T-helper 2 cell treated with Interferon-gamma antibody and Interleukin-4, amounts not matched to agents 5 μg/mL and 100 μg/mL, for 36 hours (primary cell): ENCODE measurements at regions not wholly inside any gene's neighbourhood (a gene's known extent, or its start where the extent isn't known, plus 50 kb on each side); places are given as distances from the start of the nearest gene placed in this dataset.

Experiments used
- DNase-seq: peaks from one replicate; pipeline ENCODE4 v3.0.0; 2021; ENCODE audit warnings: low spot score
- H3K27ac Mint-ChIP-seq: one replicate; pipeline ENCODE4 v1.8.0; 2021; ENCODE audit warnings: mild to moderate bottlenecking, mixed read lengths
- H3K27me3 Mint-ChIP-seq: one replicate; pipeline ENCODE4 v1.8.0; 2021; ENCODE audit warnings: low read depth, mixed read lengths
- H3K36me3 Mint-ChIP-seq: one replicate; pipeline ENCODE4 v1.8.0; 2021; ENCODE audit warnings: low read depth, mixed read lengths
- H3K4me1 Mint-ChIP-seq: one replicate; pipeline ENCODE4 v1.8.0; 2021; ENCODE audit warnings: low read depth, mixed read lengths
- H3K4me3 Mint-ChIP-seq: one replicate; pipeline ENCODE4 v1.8.0; 2022; ENCODE audit warnings: mild to moderate bottlenecking, moderate library complexity, mixed read lengths
- H3K9me3 Mint-ChIP-seq: one replicate; pipeline ENCODE4 v1.8.0; 2021; ENCODE audit warnings: mixed read lengths

- no peak for DNase-seq
- Mint-ChIP-seq H3K27me3 (no peaks in the 10 kb centered on the region), H3K27ac (no peak overlapping the region), H3K4me3 (no peak overlapping the region), H3K4me1 (no peaks in the 10 kb centered on the region), H3K36me3 (no peaks in the 10 kb centered on the region), H3K9me3 (no peaks in the 10 kb centered on the region)
These were observed 308.5 kb upstream of the RASGRP1 start for GRCh38 chr15:38873158-38873557.

GRCh38 chr15:38874464-38874863 is 309.9 kb upstream of the RASGRP1 start:
- Mint-ChIP-seq H3K27me3 (no peaks in the 10 kb centered on the region), H3K9me3 (no peaks in the 10 kb centered on the region), H3K27ac (no peak overlapping the region), H3K4me1 (no peaks in the 10 kb centered on the region), H3K4me3 (no peak overlapping the region), H3K36me3 (no peaks in the 10 kb centered on the region)
- no peak for DNase-seq

GRCh38 chr15:38876211-38876610 is 311.6 kb upstream of the RASGRP1 start:
- H3K27me3 Mint-ChIP-seq, result no peaks in the 10 kb centered on the region
- no peaks in the 10 kb centered on the region for H3K4me1 Mint-ChIP-seq
- H3K4me3 Mint-ChIP-seq, result no peak overlapping the region
- no peak overlapping the region for H3K27ac Mint-ChIP-seq
- no peaks in the 10 kb centered on the region for H3K9me3 Mint-ChIP-seq
- no peak for DNase-seq
- H3K36me3 Mint-ChIP-seq, result no peaks in the 10 kb centered on the region

- Mint-ChIP-seq H3K27me3 (no peaks in the 10 kb centered on the region), H3K27ac (no peak overlapping the region), H3K36me3 (no peaks in the 10 kb centered on the region), H3K9me3 (no peaks in the 10 kb centered on the region), H3K4me1 (no peaks in the 10 kb centered on the region), H3K4me3 (no peak overlapping the region)
- no peak for DNase-seq
These were observed 312.0 kb upstream of the RASGRP1 start for GRCh38 chr15:38876621-38877020.

- DNase-seq, result no peak
- no peaks in the 10 kb centered on the region for H3K36me3 Mint-ChIP-seq
- no peak overlapping the region for H3K4me3 Mint-ChIP-seq
- no peak overlapping the region for H3K27ac Mint-ChIP-seq
- H3K27me3 Mint-ChIP-seq, result no peaks in the 10 kb centered on the region
- no peaks in the 10 kb centered on the region for H3K4me1 Mint-ChIP-seq
- H3K9me3 Mint-ChIP-seq, result no peaks in the 10 kb centered on the region
These were observed 312.9 kb upstream of the RASGRP1 start for GRCh38 chr15:38877471-38877870.

- no peak for DNase-seq
- no peaks in the 10 kb centered on the region for H3K4me1 Mint-ChIP-seq
- no peak overlapping the region for H3K27ac Mint-ChIP-seq
- H3K9me3 Mint-ChIP-seq, result no peaks in the 10 kb centered on the region
- H3K27me3 Mint-ChIP-seq, result no peaks in the 10 kb centered on the region
- no peaks in the 10 kb centered on the region for H3K36me3 Mint-ChIP-seq
- H3K4me3 Mint-ChIP-seq, result no peak overlapping the region
These were observed 313.4 kb upstream of the RASGRP1 start for GRCh38 chr15:38878026-38878425.

- Mint-ChIP-seq H3K9me3 (no peaks in the 10 kb centered on the region), H3K4me3 (no peak overlapping the region), H3K36me3 (no peaks in the 10 kb centered on the region), H3K27me3 (peaks cover 1% of the 10 kb centered on the region), H3K4me1 (peaks cover 2% of the 10 kb centered on the region), H3K27ac (no peak overlapping the region)
- no peak for DNase-seq
These were observed 314.3 kb upstream of the RASGRP1 start for GRCh38 chr15:38878926-38879325.

- H3K27ac Mint-ChIP-seq, result no peak overlapping the region
- no peak for DNase-seq
- no peaks in the 10 kb centered on the region for H3K36me3 Mint-ChIP-seq
- no peak overlapping the region for H3K4me3 Mint-ChIP-seq
- peaks cover 4% of the 10 kb centered on the region for H3K4me1 Mint-ChIP-seq
- no peaks in the 10 kb centered on the region for H3K9me3 Mint-ChIP-seq
- H3K27me3 Mint-ChIP-seq, result peaks cover 8% of the 10 kb centered on the region
These were observed 315.4 kb upstream of the RASGRP1 start for GRCh38 chr15:38879909-38880471.

GRCh38 chr15:38882221-38882620 is 317.6 kb upstream of the RASGRP1 start:
- DNase-seq, result no peak
- Mint-ChIP-seq H3K9me3 (no peaks in the 10 kb centered on the region), H3K4me1 (peaks cover 4% of the 10 kb centered on the region), H3K27ac (no peak overlapping the region), H3K4me3 (no peak overlapping the region), H3K27me3 (peaks cover 9% of the 10 kb centered on the region), H3K36me3 (no peaks in the 10 kb centered on the region)

- no peaks in the 10 kb centered on the region for H3K9me3 Mint-ChIP-seq
- no peak overlapping the region for H3K4me3 Mint-ChIP-seq
- H3K27ac Mint-ChIP-seq, result no peak overlapping the region
- no peaks in the 10 kb centered on the region for H3K36me3 Mint-ChIP-seq
- no peak for DNase-seq
- H3K4me1 Mint-ChIP-seq, result peaks cover 4% of the 10 kb centered on the region
- peaks cover 9% of the 10 kb centered on the region for H3K27me3 Mint-ChIP-seq
These were observed 319.4 kb upstream of the RASGRP1 start for GRCh38 chr15:38883987-38884386.

GRCh38 chr15:38885001-38885400 is 320.4 kb upstream of the RASGRP1 start:
- Mint-ChIP-seq H3K4me3 (no peak overlapping the region), H3K36me3 (no peaks in the 10 kb centered on the region), H3K9me3 (no peaks in the 10 kb centered on the region), H3K4me1 (peaks cover 4% of the 10 kb centered on the region), H3K27me3 (peaks cover 9% of the 10 kb centered on the region), H3K27ac (no peak overlapping the region)
- DNase-seq, result no peak

- no peak for DNase-seq
- Mint-ChIP-seq H3K36me3 (no peaks in the 10 kb centered on the region), H3K27ac (no peak overlapping the region), H3K27me3 (peaks cover 9% of the 10 kb centered on the region), H3K9me3 (no peaks in the 10 kb centered on the region), H3K4me1 (peaks cover 4% of the 10 kb centered on the region), H3K4me3 (no peak overlapping the region)
These were observed 320.9 kb upstream of the RASGRP1 start for GRCh38 chr15:38885471-38885952.

- Mint-ChIP-seq H3K27ac (no peak overlapping the region), H3K4me1 (peaks cover 4% of the 10 kb centered on the region), H3K9me3 (no peaks in the 10 kb centered on the region), H3K4me3 (no peak overlapping the region), H3K27me3 (peaks cover 9% of the 10 kb centered on the region), H3K36me3 (no peaks in the 10 kb centered on the region)
- no peak for DNase-seq
These were observed 321.9 kb upstream of the RASGRP1 start for GRCh38 chr15:38886315-38887163.

GRCh38 chr15:38888701-38889221 is 324.1 kb upstream of the RASGRP1 start:
- peaks cover 4% of the 10 kb centered on the region for H3K4me1 Mint-ChIP-seq
- H3K4me3 Mint-ChIP-seq, result no peak overlapping the region
- H3K27me3 Mint-ChIP-seq, result peaks cover 9% of the 10 kb centered on the region
- H3K36me3 Mint-ChIP-seq, result no peaks in the 10 kb centered on the region
- DNase-seq, result no peak
- H3K9me3 Mint-ChIP-seq, result no peaks in the 10 kb centered on the region
- H3K27ac Mint-ChIP-seq, result no peak overlapping the region
